ENCODE measurements at regions not wholly inside any gene's neighbourhood (a gene's known extent, or its start where the extent isn't known, plus 50 kb on each side); places are given as distances from the start of the nearest gene placed in this dataset.
A peak's percentile ranks its signal among the peaks of the same experiment; 100 is the strongest.

DNA sequence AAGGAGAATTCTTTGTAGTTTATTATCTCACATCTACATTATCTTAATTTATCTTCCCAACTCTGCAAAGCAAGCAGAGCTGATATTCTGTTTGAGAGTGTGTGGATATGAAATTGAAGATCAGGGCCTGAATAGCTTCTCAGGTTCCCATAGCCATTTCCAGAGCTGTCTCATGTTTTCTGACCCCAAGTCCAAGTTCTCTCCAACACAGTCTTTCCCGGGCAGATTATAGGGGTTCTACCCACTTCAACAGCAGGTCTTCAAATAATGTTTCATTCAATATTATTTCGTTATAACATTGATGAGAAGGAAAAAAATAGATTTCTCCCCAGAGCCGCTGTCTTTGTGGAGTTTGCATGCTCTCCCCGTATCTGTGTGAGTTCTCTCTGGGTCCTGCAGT is 234.9 kb downstream of the ENC1 start (continued):
- TF ChIP-seq, protein P1, sequence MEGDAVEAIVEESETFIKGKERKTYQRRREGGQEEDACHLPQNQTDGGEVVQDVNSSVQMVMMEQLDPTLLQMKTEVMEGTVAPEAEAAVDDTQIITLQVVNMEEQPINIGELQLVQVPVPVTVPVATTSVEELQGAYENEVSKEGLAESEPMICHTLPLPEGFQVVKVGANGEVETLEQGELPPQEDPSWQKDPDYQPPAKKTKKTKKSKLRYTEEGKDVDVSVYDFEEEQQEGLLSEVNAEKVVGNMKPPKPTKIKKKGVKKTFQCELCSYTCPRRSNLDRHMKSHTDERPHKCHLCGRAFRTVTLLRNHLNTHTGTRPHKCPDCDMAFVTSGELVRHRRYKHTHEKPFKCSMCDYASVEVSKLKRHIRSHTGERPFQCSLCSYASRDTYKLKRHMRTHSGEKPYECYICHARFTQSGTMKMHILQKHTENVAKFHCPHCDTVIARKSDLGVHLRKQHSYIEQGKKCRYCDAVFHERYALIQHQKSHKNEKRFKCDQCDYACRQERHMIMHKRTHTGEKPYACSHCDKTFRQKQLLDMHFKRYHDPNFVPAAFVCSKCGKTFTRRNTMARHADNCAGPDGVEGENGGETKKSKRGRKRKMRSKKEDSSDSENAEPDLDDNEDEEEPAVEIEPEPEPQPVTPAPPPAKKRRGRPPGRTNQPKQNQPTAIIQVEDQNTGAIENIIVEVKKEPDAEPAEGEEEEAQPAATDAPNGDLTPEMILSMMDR (IDR thresholded peaks at IDR 0.05 in 2 of 3, conservative IDR thresholded peaks at IDR 0.05 in 1 of 3; ENCODE audit: control insufficient read depth in 2 of 3, extremely low read depth in 1 of 3, insufficient read depth in 1 of 3, low read depth in 3 of 3, low read length in 3 of 3) = no peak
- no peak for TF ChIP-seq BHLHE40 (IDR thresholded peaks at IDR 0.05; ENCODE audit: borderline replicate concordance in 1 of 2, low read depth in 2 of 2, low read length in 1 of 2)

- no peak for DNase-seq (ENCODE audit: low read depth, low spot score)
- WGBS (ENCODE audit: insufficient coverage, insufficient replicate concordance, low lambda C conversion rate, missing lambda C conversion rate) = 66% methylated on average over 4 of the region's 4 CpGs
- Histone ChIP-seq H2AFZ (ENCODE audit: control insufficient read depth, low read depth, low read length) (no peak overlapping the region), H3K4me3 (no peak overlapping the region), H3K27me3 (replicated peaks in 1 of 2; ENCODE audit: control insufficient read depth in 2 of 2, insufficient read depth in 2 of 2, low read length in 1 of 2) (no peaks in the 10 kb centered on the region), H3K9ac (ENCODE audit: control insufficient read depth, insufficient read depth, low read length) (no peak overlapping the region), H3K27ac (ENCODE audit: control insufficient read depth, insufficient read depth) (no peak overlapping the region), H3K79me2 (ENCODE audit: control insufficient read depth, insufficient read depth, low read length) (no peaks in the 10 kb centered on the region), H3K4me2 (ENCODE audit: control insufficient read depth, insufficient read depth) (no peak overlapping the region), H3K36me3 (ENCODE audit: control insufficient read depth in 2 of 2, insufficient read depth in 2 of 2, low read length in 1 of 2) (no peaks in the 10 kb centered on the region), H4K20me1 (ENCODE audit: control insufficient read depth, insufficient read depth) (no peaks in the 10 kb centered on the region), H3K4me1 (ENCODE audit: control insufficient read depth, insufficient read depth, low read length) (peaks cover 5% of the 10 kb centered on the region), H3K9me3 (replicated peaks; ENCODE audit: control insufficient read depth, insufficient read depth, low read length) (no peaks in the 10 kb centered on the region)
- ATAC-seq = no peak
- ChIA-PET CTCF (interaction anchor here (1.5 kb wide), 1 partner anchor 229 kb away, joined by 4 read pairs; no protein-coding TSS in a partner anchor), POLR2A (no interaction called here), SMC1A (ENCODE audit: uncharacterized antibody, unreplicated experiment) (no interaction called here), RAD21 (ENCODE audit: unreplicated experiment) (interaction anchor here (1.0 kb wide), 1 partner anchor 86 kb away, joined by 3 read pairs; no protein-coding TSS in a partner anchor)
- TF ChIP-seq RAD21 (IDR thresholded peaks at IDR 0.05; ENCODE audit: insufficient read depth, low read depth, low read length) (0 out of 2 replicates have a peak, but pooled peaks have one; percentile 21), ZBTB11 (CRISPR knock-in tag; IDR thresholded peaks at IDR 0.05) (no peak), ZZZ3 (IDR thresholded peaks at IDR 0.05; ENCODE audit: control insufficient read depth, insufficient read length, low read depth) (no peak)
- TF ChIP-seq, protein P1 (IDR thresholded peaks at IDR 0.05 in 2 of 3, conservative IDR thresholded peaks at IDR 0.05 in 1 of 3; ENCODE audit: control insufficient read depth in 2 of 3, extremely low read depth in 1 of 3, insufficient read depth in 1 of 3, low read depth in 3 of 3, low read length in 3 of 3) = 0 out of 6 replicates have a peak, but pooled peaks of 1 of the 3 experiments have one; percentile 1
- intact Hi-C loops (cut with micrococcal nuclease; ENCODE audit: unreplicated experiment) = no loop called here
- FAIRE-seq = no peak
- BruUV-seq (replicated peaks) = no TSS peak
- in situ Hi-C loops (cut with MboI) = no loop called here
Observed at GRCh38 chr5:74404574-74405508, 235.7 kb downstream of the ENC1 start.
